Activated CD4-positive, CD25-positive, alpha-beta regulatory T cell (primary cell): ENCODE measurements at regions not wholly inside any gene's neighbourhood (a gene's known extent, or its start where the extent isn't known, plus 50 kb on each side); places are given as distances from the start of the nearest gene placed in this dataset.

Source experiments
- DNase-seq, 4 experiments: peaks; one replicate each; lab custom pipeline; 2025; lab: John Stamatoyannopoulos, UW

GRCh38 chr12:127648321-127648720, 618.6 kb upstream of the TMEM132C start:
- DNase-seq, result no peak

GRCh38 chr12:127649961-127650360, 617.0 kb upstream of the TMEM132C start:
- no peak for DNase-seq

- no peak for DNase-seq
Observed at GRCh38 chr12:127650626-127651025, 616.3 kb upstream of the TMEM132C start.

- DNase-seq, result no peak
Observed at GRCh38 chr12:127652281-127652680, 614.7 kb upstream of the TMEM132C start.

- DNase-seq, result no peak
Observed at GRCh38 chr12:127654383-127654985, 612.5 kb upstream of the TMEM132C start.

GRCh38 chr12:127655691-127656090, 611.3 kb upstream of the TMEM132C start:
- DNase-seq, result no peak

- no peak for DNase-seq
Observed at GRCh38 chr12:127656266-127656665, 610.7 kb upstream of the TMEM132C start.

GRCh38 chr12:127657036-127657435, 609.9 kb upstream of the TMEM132C start:
- DNase-seq, result no peak

GRCh38 chr12:127660961-127661360, 606.0 kb upstream of the TMEM132C start:
- no peak for DNase-seq

- DNase-seq, result no peak
Observed at GRCh38 chr12:127663716-127664115, 603.3 kb upstream of the TMEM132C start.

GRCh38 chr12:127664901-127665300, 602.1 kb upstream of the TMEM132C start:
- DNase-seq, result no peak

- no peak for DNase-seq
Observed at GRCh38 chr12:127667131-127667685, 599.8 kb upstream of the TMEM132C start.

- no peak for DNase-seq
Observed at GRCh38 chr12:127670294-127670693, 596.7 kb upstream of the TMEM132C start.

GRCh38 chr12:127670796-127671195, 596.2 kb upstream of the TMEM132C start:
- no peak for DNase-seq

GRCh38 chr12:127675936-127676335, 591.0 kb upstream of the TMEM132C start:
- no peak for DNase-seq

GRCh38 chr12:127677537-127678131, 589.3 kb upstream of the TMEM132C start:
- no peak for DNase-seq

- no peak for DNase-seq
Observed at GRCh38 chr12:127678945-127679344, 588.0 kb upstream of the TMEM132C start.

GRCh38 chr12:127680516-127680915, 586.5 kb upstream of the TMEM132C start:
- no peak for DNase-seq

- DNase-seq, result no peak
Observed at GRCh38 chr12:127681151-127681754, 585.7 kb upstream of the TMEM132C start.

GRCh38 chr12:127685491-127685890, 581.5 kb upstream of the TMEM132C start:
- DNase-seq, result no peak

GRCh38 chr12:127685931-127686330, 581.0 kb upstream of the TMEM132C start:
- no peak for DNase-seq

- no peak for DNase-seq
Observed at GRCh38 chr12:127687181-127687580, 579.8 kb upstream of the TMEM132C start.

GRCh38 chr12:127688906-127689428, 578.0 kb upstream of the TMEM132C start:
- no peak for DNase-seq
